ENCODE measurements at regions not wholly inside any gene's neighbourhood (a gene's known extent, or its start where the extent isn't known, plus 50 kb on each side); places are given as distances from the start of the nearest gene placed in this dataset.
"Not testable (repeated sequence)": the region's sequence is repeated elsewhere in the genome, so short reads cannot be mapped to it uniquely, and the experiment has no call there.

GRCh38 chr6:51108563-51109234 is 290.0 kb downstream of the TFAP2B start:
- ChIA-PET POLR2A (ENCODE audit: low non-redundant PET) (no interaction called here), CTCF (no interaction called here)
- no peak for DNase-seq (ENCODE audit: low spot score)
- TF ChIP-seq CTCF (conservative IDR thresholded peaks at IDR 0.05; ENCODE audit: low read depth), result no peak
- H3K27ac ChIP-seq, result no peak overlapping the region

GRCh38 chr6:51112731-51113130 is 294.1 kb downstream of the TFAP2B start:
- H3K27ac ChIP-seq, result no peak overlapping the region
- no peak for DNase-seq (ENCODE audit: low spot score)
- TF ChIP-seq CTCF (conservative IDR thresholded peaks at IDR 0.05; ENCODE audit: low read depth), result no peak
- ChIA-PET CTCF (no interaction called here), POLR2A (ENCODE audit: low non-redundant PET) (no interaction called here)

- no peak overlapping the region for H3K27ac ChIP-seq
- no peak for TF ChIP-seq CTCF (conservative IDR thresholded peaks at IDR 0.05; ENCODE audit: low read depth)
- ChIA-PET POLR2A (ENCODE audit: low non-redundant PET) (no interaction called here), CTCF (interaction anchor here (0.6 kb wide), 1 partner anchor 512 kb away, joined by 5 read pairs; no protein-coding TSS in a partner anchor)
- no peak for DNase-seq (ENCODE audit: low spot score)
Observed at GRCh38 chr6:51116723-51117122, 298.1 kb downstream of the TFAP2B start.

GRCh38 chr6:51118792-51119191 is 300.1 kb downstream of the TFAP2B start:
- DNase-seq (ENCODE audit: low spot score), result no peak
- TF ChIP-seq CTCF (conservative IDR thresholded peaks at IDR 0.05; ENCODE audit: low read depth), result no peak
- POLR2A ChIA-PET (ENCODE audit: low non-redundant PET), result no interaction called here
- H3K27ac ChIP-seq, result no peak overlapping the region
- CTCF ChIA-PET, result no interaction called here

- TF ChIP-seq CTCF (conservative IDR thresholded peaks at IDR 0.05; ENCODE audit: low read depth), result no peak
- H3K27ac ChIP-seq, result no peak overlapping the region
- CTCF ChIA-PET, result no interaction called here
- no peak for DNase-seq (ENCODE audit: low spot score)
- POLR2A ChIA-PET (ENCODE audit: low non-redundant PET), result no interaction called here
Observed at GRCh38 chr6:51120016-51120415, 301.3 kb downstream of the TFAP2B start.

GRCh38 chr6:51121380-51121976 is 302.8 kb downstream of the TFAP2B start:
- H3K27ac ChIP-seq; POLR2A ChIA-PET (ENCODE audit: low non-redundant PET); DNase-seq (ENCODE audit: low spot score); CTCF ChIA-PET: not testable (repeated sequence)

- POLR2A ChIA-PET (ENCODE audit: low non-redundant PET), result no interaction called here
- CTCF ChIA-PET, result no interaction called here
- no peak for DNase-seq (ENCODE audit: low spot score)
- no peak for TF ChIP-seq CTCF (conservative IDR thresholded peaks at IDR 0.05; ENCODE audit: low read depth)
- H3K27ac ChIP-seq, result no peak overlapping the region
Observed at GRCh38 chr6:51129043-51129442, 310.4 kb downstream of the TFAP2B start.
